Caco-2 (cell line): ENCODE measurements at regions not wholly inside any gene's neighbourhood (a gene's known extent, or its start where the extent isn't known, plus 50 kb on each side); places are given as distances from the start of the nearest gene placed in this dataset.

ENCODE experiments used
- BruUV-seq: library from RNA; stranded (reverse); fragments of 400-500 nt; replicated peaks from 2 replicates; lab custom pipeline; 2021; lab: Mats Ljungman, UMichigan
- CTCF ChIA-PET: fragments of 300-600 bp; sonication (Branson Sonifier 250); formaldehyde crosslinking; loops from one replicate; lab custom pipeline; 2022; ENCODE audit warnings: antibody characterized with exemption; lab: Charles Lee
- POLR2A ChIA-PET: fragments of 300-600 bp; sonication (Branson Sonifier 250); formaldehyde crosslinking; loops from one replicate; lab custom pipeline; 2022; ENCODE audit warnings: antibody characterized with exemption; lab: Charles Lee
- DNase-seq, 2 experiments: peaks; one replicate each; pipeline versions ENCODE4 v3.0.0 to v3.0.0-alpha.2; 2020 to 2022
- H3K27me3 ChIP-seq: replicated peaks from 2 replicates; pipeline ENCODE4 v1.6.0; 2011; ENCODE audit warnings: low read length; ENCODE audit not compliant: control insufficient read depth, insufficient read depth
- H3K36me3 ChIP-seq: 2 replicates; pipeline ENCODE4 v1.5.1; 2011; ENCODE audit warnings: low read length; ENCODE audit not compliant: control insufficient read depth, insufficient read depth
- H3K4me1 ChIP-seq: fragments of 250-450 bp; sonication (Bioruptor Pico); 2 replicates; pipeline ENCODE4 v1.5.1; 2020; ENCODE audit warnings: mild to moderate bottlenecking
- H3K4me3 ChIP-seq: 2 replicates; pipeline ENCODE4 v1.5.1; 2011; ENCODE audit warnings: low read depth, mild to moderate bottlenecking, control low read depth, low read length
- H3K9me3 ChIP-seq: fragments of 250-450 bp; sonication (Bioruptor Pico); 2 replicates; pipeline ENCODE4 v1.5.1; 2020; ENCODE audit warnings: mild to moderate bottlenecking, moderate library complexity
- H3K27ac Mint-ChIP-seq: one replicate; pipeline ENCODE4 v1.8.0; 2022; ENCODE audit warnings: mixed read lengths; ENCODE audit not compliant: unreplicated experiment
- H3K27me3 Mint-ChIP-seq: one replicate; pipeline ENCODE4 v1.8.0; 2022; ENCODE audit warnings: mixed read lengths; ENCODE audit not compliant: insufficient read depth, unreplicated experiment
- H3K36me3 Mint-ChIP-seq: one replicate; pipeline ENCODE4 v1.8.0; 2022; ENCODE audit warnings: mild to moderate bottlenecking, mixed read lengths; ENCODE audit not compliant: insufficient read depth, unreplicated experiment
- H3K4me1 Mint-ChIP-seq: one replicate; pipeline ENCODE4 v1.8.0; 2022; ENCODE audit warnings: low read depth, mixed read lengths; ENCODE audit not compliant: unreplicated experiment
- H3K4me3 Mint-ChIP-seq: one replicate; pipeline ENCODE4 v1.8.0; 2022; ENCODE audit warnings: mild to moderate bottlenecking, moderate library complexity, mixed read lengths; ENCODE audit not compliant: unreplicated experiment
- H3K9me3 Mint-ChIP-seq: one replicate; pipeline ENCODE4 v1.8.0; 2022; ENCODE audit warnings: mixed read lengths; ENCODE audit not compliant: unreplicated experiment
- CTCF ChIP-seq, 2 experiments: fragments of 200-600 bp in 1 of 2; IDR thresholded peaks; 1 replicate in 1 of 2; 2 replicates in 1 of 2; pipeline versions ENCODE4 v1.5.1 to v1.8.0; 2011 to 2022; ENCODE audit warnings: antibody characterized with exemption in 1 of 2, control low read depth in 1 of 2, inconsistent platforms in 1 of 2, low read depth in 1 of 2, low read length in 1 of 2, mild to moderate bottlenecking in 1 of 2, moderate library complexity in 1 of 2; ENCODE audit not compliant: insufficient read depth in 1 of 2, severe bottlenecking in 1 of 2, unreplicated experiment in 1 of 2
- intact Hi-C: fragments of 100-400 bp; cut with micrococcal nuclease; formaldehyde crosslinking; loops from one replicate; pipeline ENCODE4 v1.10.0; 2022; ENCODE audit not compliant: unreplicated experiment

- Mint-ChIP-seq H3K27ac (no peak overlapping the region), H3K36me3 (no peaks in the 10 kb centered on the region), H3K4me1 (no peaks in the 10 kb centered on the region), H3K9me3 (no peaks in the 10 kb centered on the region), H3K27me3 (no peaks in the 10 kb centered on the region), H3K4me3 (no peak overlapping the region)
- H3K36me3 ChIP-seq, result no peaks in the 10 kb centered on the region
- no TSS peak for BruUV-seq
- intact Hi-C loops, result no loop called here
- no peaks in the 10 kb centered on the region for H3K9me3 ChIP-seq
- no peak overlapping the region for H3K4me3 ChIP-seq
- ChIA-PET CTCF (no interaction called here), POLR2A (no interaction called here)
- no peaks in the 10 kb centered on the region for H3K27me3 ChIP-seq
- DNase-seq, result no peak
- no peak for TF ChIP-seq CTCF (IDR thresholded peaks at IDR 0.05; ENCODE audit: insufficient read depth in 1 of 2, low read depth in 1 of 2, low read length in 1 of 2, severe bottlenecking in 1 of 2, unreplicated experiment in 1 of 2)
- H3K4me1 ChIP-seq, result no peaks in the 10 kb centered on the region
Measured at GRCh38 chr3:63168179-63168578, 109.9 kb upstream of the SYNPR start.

GRCh38 chr3:63179862-63180522 lies 98.1 kb upstream of the SYNPR start:
- POLR2A ChIA-PET, result no interaction called here
- intact Hi-C loops, result no loop called here

GRCh38 chr3:63192248-63192647 lies 85.9 kb upstream of the SYNPR start:
- Histone ChIP-seq H3K4me3 (no peak overlapping the region), H3K4me1 (no peaks in the 10 kb centered on the region), H3K36me3 (no peaks in the 10 kb centered on the region), H3K9me3 (no peaks in the 10 kb centered on the region), H3K27me3 (no peaks in the 10 kb centered on the region)
- Mint-ChIP-seq H3K27me3 (peaks cover 10% of the 10 kb centered on the region), H3K36me3 (no peaks in the 10 kb centered on the region), H3K9me3 (no peaks in the 10 kb centered on the region), H3K4me1 (no peaks in the 10 kb centered on the region), H3K4me3 (no peak overlapping the region), H3K27ac (no peak overlapping the region)
- intact Hi-C loops, result no loop called here
- CTCF ChIA-PET, result no interaction called here
- BruUV-seq, result no TSS peak
- no peak for DNase-seq
- POLR2A ChIA-PET, result no interaction called here
- no peak for TF ChIP-seq CTCF (IDR thresholded peaks at IDR 0.05; ENCODE audit: insufficient read depth in 1 of 2, low read depth in 1 of 2, low read length in 1 of 2, severe bottlenecking in 1 of 2, unreplicated experiment in 1 of 2)

More at GRCh38 chr3:63179862-63180522, 98.1 kb upstream of the SYNPR start:
- no peak overlapping the region for H3K27ac Mint-ChIP-seq
- peaks cover 7% of the 10 kb centered on the region for H3K27me3 Mint-ChIP-seq
- H3K36me3 Mint-ChIP-seq, result no peaks in the 10 kb centered on the region
- H3K9me3 Mint-ChIP-seq, result no peaks in the 10 kb centered on the region
- CTCF ChIA-PET, result no interaction called here
- Histone ChIP-seq H3K36me3 (no peaks in the 10 kb centered on the region), H3K4me1 (no peaks in the 10 kb centered on the region), H3K27me3 (no peaks in the 10 kb centered on the region), H3K9me3 (no peaks in the 10 kb centered on the region), H3K4me3 (no peak overlapping the region)
- DNase-seq, result no peak
- H3K4me3 Mint-ChIP-seq, result no peak overlapping the region
- BruUV-seq, result no TSS peak
- no peaks in the 10 kb centered on the region for H3K4me1 Mint-ChIP-seq
- TF ChIP-seq CTCF (IDR thresholded peaks at IDR 0.05; ENCODE audit: insufficient read depth in 1 of 2, low read depth in 1 of 2, low read length in 1 of 2, severe bottlenecking in 1 of 2, unreplicated experiment in 1 of 2), result no peak
